Omental fat pad (tissue), 3 donors: ENCODE measurements at regions not wholly inside any gene's neighbourhood (a gene's known extent, or its start where the extent isn't known, plus 50 kb on each side); places are given as distances from the start of the nearest gene placed in this dataset.
"Not testable (repeated sequence)": the region's sequence is repeated elsewhere in the genome, so short reads cannot be mapped to it uniquely, and the experiment has no call there.

Source experiments
- ATAC-seq: fragments of 150-250 bp; one replicate; pipeline ENCODE4 v1.9.1; 2016; ENCODE audit warnings: mild to moderate bottlenecking, moderate library complexity; ENCODE audit not compliant: low FRiP score
- DNase-seq: peaks from one replicate; pipeline ENCODE4 v3.0.0-alpha.2; 2019; ENCODE audit warnings: low spot score
- TF ChIP-seq, protein P1 (sequence below), 3 donors: fragments of 450-650 bp; IDR thresholded peaks; one replicate each; pipeline ENCODE4 v1.5.1; 2016 to 2017; ENCODE audit warnings: antibody characterized with exemption in 3 of 3, mild to moderate bottlenecking in 3 of 3, moderate library complexity in 2 of 3

- ATAC-seq (no peak), DNase-seq (no peak)
- TF ChIP-seq, protein P1, sequence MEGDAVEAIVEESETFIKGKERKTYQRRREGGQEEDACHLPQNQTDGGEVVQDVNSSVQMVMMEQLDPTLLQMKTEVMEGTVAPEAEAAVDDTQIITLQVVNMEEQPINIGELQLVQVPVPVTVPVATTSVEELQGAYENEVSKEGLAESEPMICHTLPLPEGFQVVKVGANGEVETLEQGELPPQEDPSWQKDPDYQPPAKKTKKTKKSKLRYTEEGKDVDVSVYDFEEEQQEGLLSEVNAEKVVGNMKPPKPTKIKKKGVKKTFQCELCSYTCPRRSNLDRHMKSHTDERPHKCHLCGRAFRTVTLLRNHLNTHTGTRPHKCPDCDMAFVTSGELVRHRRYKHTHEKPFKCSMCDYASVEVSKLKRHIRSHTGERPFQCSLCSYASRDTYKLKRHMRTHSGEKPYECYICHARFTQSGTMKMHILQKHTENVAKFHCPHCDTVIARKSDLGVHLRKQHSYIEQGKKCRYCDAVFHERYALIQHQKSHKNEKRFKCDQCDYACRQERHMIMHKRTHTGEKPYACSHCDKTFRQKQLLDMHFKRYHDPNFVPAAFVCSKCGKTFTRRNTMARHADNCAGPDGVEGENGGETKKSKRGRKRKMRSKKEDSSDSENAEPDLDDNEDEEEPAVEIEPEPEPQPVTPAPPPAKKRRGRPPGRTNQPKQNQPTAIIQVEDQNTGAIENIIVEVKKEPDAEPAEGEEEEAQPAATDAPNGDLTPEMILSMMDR (IDR thresholded peaks at IDR 0.05) = no peak
Measured at GRCh38 chr17:22268214-22268911, 576.0 kb downstream of the KCNJ18 start.

DNA sequence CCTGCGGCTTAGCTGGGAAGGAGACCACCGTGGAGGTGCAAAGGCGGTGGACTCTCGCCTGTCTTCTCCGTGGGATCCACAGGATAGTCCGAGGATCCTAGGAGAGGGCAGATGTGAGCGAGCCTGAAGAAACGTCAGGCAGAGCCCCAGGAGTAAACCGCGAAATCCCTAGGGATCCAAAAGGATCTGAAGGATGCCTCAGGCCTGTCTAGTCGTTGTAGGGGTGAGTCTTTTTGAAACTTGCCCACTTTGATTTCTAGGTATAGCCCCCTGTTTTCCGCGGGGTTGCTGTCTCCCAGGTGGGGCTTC is 576.5 kb downstream of the KCNJ18 start:
- DNase-seq (no peak), ATAC-seq (no peak)
- TF ChIP-seq, protein P1 (IDR thresholded peaks at IDR 0.05) = no peak

DNA sequence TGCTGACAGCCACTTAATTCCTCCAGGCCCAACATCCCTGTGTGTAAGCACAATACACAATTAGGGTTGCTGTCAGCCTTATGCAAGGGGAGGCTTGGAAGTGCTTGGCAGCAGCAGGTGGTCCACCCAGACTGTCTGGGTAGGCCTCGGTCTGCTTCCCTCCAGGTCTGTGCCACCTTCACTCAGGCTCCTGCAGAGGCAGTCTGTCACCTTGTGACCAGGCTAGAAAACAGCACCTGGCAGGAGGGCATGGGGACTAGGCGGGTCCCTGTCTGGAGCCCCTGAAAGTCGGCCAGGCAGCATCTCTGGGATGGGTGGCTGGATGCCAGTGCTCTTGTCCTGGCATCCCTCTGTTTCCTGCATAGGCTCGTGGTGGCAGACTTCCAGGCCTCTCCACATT is 578.1 kb downstream of the KCNJ18 start:
- ATAC-seq (no peak), DNase-seq (no peak)
- TF ChIP-seq, protein P1 (IDR thresholded peaks at IDR 0.05) = no peak

DNA sequence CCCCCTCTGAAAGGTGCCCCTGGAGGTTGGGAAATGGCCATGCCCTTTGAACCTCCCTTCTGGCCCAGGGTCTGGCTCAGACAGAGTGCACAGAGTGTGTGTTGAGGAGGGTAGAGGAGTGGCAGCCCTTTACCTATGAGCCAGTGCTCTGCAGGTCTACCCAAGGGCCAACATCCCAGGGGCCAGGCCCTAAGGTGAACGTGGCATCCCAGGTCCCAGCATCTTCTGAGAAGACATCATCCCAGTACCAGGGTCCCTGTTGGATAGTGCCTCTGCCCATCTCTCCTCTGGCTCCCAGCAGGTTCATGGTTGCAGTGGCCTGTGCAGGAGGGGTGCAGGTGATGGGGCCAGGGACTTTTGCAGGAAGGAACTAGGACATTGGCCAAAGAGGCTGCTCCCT is 578.5 kb downstream of the KCNJ18 start:
- not testable (repeated sequence) for DNase-seq, ATAC-seq

DNA sequence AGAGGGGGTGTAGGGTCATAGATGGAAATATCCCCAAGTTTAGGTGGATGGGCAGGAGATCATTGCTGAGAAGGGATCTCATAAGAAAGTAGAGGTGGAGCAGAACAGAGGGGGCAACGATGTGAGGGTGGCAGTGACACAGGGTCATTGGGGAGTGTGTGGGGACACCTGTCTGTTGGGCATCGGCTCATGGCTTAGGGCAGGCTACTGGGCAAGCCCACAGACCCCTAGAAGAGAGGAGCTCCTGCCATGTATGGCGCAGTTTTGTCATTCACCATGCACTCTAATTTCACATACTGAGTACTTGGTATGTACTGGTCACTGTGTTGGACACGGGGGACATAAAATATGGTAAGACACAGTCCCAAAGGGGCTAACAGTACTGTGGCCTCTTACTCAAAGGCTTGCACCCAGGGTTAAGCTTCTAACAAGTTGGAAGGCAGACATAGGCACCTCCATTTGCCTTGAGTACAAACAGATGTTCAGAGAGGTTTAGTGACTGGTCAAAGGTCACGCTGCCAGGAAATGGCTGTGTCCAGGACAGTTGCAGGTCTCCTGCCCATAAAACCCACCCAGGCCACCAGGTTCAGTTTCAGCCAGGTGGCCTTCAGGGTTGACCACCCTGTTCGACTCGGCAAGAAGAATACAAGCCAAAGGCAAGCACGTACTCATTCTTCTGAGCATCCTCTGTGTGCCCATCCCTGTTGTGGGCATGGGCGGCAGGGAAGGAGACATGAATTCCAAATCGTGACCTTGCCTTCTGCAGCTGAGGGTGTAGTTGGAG is 580.2 kb downstream of the KCNJ18 start:
- no peak for ATAC-seq

DNA sequence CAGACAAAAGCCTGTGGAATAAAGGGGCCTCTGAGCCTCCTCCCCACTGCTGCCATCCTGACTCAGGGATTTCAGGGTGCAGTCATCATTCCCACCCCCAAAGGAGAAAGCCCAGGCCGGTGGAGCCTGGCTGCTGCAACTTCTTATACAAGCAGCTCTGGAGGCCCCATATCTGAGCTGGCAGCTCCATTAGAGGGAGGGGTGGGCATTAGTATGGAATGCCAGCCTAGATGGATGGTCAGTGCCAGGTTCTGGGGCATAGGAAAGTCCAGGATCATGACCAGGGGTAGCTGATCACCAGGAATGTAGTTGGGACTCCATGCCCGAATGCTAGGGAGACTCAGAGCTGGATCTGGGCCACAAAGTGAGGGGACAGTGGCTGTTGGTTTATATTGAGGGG is 581.0 kb downstream of the KCNJ18 start:
- no peak for DNase-seq
- no peak for ATAC-seq
- TF ChIP-seq, protein P1 (IDR thresholded peaks at IDR 0.05) = no peak

More for the DNA sequence above, 580.2 kb downstream of the KCNJ18 start:
- TF ChIP-seq, protein P1 (IDR thresholded peaks at IDR 0.05) = no peak
- DNase-seq = no peak

DNA sequence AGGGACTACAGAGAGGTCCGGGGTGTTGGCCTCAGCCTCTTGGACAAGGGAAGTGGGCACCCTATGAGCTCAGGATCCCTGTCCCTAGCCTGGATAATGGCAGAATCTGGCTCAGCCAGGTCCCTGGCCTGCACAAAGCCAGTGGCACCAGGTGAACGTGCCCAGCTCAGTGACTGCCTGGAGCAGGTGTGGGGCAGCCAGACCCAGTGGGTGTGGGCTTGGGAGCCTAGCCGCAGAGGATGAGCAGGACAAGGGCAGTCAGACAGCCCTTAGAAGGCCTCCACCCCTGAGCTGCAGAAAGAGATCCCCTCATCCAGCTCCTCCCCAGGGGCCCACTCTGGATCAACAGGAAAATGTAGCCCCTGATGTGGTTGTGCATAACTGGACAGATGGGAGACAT is 585.3 kb downstream of the KCNJ18 start:
- TF ChIP-seq, protein P1 (IDR thresholded peaks at IDR 0.05) = no peak
- no peak for ATAC-seq
- DNase-seq = no peak
